Left ventricle myocardium inferior (tissue), 1 donor: ENCODE measurements at regions not wholly inside any gene's neighbourhood (a gene's known extent, or its start where the extent isn't known, plus 50 kb on each side); places are given as distances from the start of the nearest gene placed in this dataset.

Source experiments
- DNase-seq: peaks from one replicate; pipeline ENCODE4 v3.0.0-alpha.2; 2020
- H3K27ac ChIP-seq: fragments of 200-600 bp; replicated peaks from 2 replicates; pipeline ENCODE4 v1.8.0; 2021
- H3K27me3 ChIP-seq: fragments of 200-600 bp; 2 replicates; pipeline ENCODE4 v1.8.0; 2021; ENCODE audit warnings: low read depth
- H3K36me3 ChIP-seq: fragments of 200-600 bp; 2 replicates; pipeline ENCODE4 v1.8.0; 2021
- H3K4me1 ChIP-seq: fragments of 200-600 bp; 2 replicates; pipeline ENCODE4 v1.8.0; 2021
- H3K4me3 ChIP-seq: fragments of 200-600 bp; 2 replicates; pipeline ENCODE4 v1.8.0; 2021; ENCODE audit warnings: mild to moderate bottlenecking, moderate library complexity
- H3K9me3 ChIP-seq: fragments of 200-600 bp; replicated peaks from 2 replicates; pipeline ENCODE4 v1.8.0; 2021
- intact Hi-C: fragments of 100-400 bp; cut with micrococcal nuclease; formaldehyde crosslinking; loops from one replicate; pipeline ENCODE4 v1.11.0; 2022
- TF ChIP-seq, protein P1 (sequence below): fragments of 200-600 bp; IDR thresholded peaks from 2 replicates; pipeline ENCODE4 v1.8.0; 2021; ENCODE audit warnings: antibody characterized with exemption, mild to moderate bottlenecking, borderline replicate concordance
- donor health status: DM: no; HTN: yes; CAD: no; lungs with severe emphysema.

DNA sequence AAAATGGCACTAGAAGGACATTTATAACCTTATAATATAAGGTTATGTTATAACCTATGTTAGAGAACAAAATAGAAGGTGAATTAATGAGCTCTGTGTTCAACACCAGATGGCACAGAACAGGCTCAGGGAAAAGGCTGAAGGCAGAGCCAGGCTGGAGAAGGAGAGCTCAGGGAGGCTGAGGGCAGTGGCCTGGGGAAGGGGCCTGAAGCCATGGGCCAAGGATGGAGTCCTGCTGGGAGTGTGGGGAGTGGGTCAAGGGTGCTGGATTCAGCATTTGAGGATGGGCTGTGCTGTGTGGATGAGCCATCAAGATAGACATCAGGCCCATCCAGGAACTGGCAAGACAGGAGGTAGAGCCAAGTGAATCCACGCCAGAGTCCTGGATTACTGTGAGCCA lies 218.8 kb downstream of the ZNF248 start:
- intact Hi-C loops: no loop called here
- Histone ChIP-seq H3K36me3 (no peaks in the 10 kb centered on the region), H3K27me3 (peaks cover 7% of the 10 kb centered on the region), H3K9me3 (peaks cover 28% of the 10 kb centered on the region), H3K27ac (no peak overlapping the region), H3K4me3 (no peak overlapping the region), H3K4me1 (no peaks in the 10 kb centered on the region)
- TF ChIP-seq, protein P1, sequence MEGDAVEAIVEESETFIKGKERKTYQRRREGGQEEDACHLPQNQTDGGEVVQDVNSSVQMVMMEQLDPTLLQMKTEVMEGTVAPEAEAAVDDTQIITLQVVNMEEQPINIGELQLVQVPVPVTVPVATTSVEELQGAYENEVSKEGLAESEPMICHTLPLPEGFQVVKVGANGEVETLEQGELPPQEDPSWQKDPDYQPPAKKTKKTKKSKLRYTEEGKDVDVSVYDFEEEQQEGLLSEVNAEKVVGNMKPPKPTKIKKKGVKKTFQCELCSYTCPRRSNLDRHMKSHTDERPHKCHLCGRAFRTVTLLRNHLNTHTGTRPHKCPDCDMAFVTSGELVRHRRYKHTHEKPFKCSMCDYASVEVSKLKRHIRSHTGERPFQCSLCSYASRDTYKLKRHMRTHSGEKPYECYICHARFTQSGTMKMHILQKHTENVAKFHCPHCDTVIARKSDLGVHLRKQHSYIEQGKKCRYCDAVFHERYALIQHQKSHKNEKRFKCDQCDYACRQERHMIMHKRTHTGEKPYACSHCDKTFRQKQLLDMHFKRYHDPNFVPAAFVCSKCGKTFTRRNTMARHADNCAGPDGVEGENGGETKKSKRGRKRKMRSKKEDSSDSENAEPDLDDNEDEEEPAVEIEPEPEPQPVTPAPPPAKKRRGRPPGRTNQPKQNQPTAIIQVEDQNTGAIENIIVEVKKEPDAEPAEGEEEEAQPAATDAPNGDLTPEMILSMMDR: no peak
- DNase-seq: no peak

DNA sequence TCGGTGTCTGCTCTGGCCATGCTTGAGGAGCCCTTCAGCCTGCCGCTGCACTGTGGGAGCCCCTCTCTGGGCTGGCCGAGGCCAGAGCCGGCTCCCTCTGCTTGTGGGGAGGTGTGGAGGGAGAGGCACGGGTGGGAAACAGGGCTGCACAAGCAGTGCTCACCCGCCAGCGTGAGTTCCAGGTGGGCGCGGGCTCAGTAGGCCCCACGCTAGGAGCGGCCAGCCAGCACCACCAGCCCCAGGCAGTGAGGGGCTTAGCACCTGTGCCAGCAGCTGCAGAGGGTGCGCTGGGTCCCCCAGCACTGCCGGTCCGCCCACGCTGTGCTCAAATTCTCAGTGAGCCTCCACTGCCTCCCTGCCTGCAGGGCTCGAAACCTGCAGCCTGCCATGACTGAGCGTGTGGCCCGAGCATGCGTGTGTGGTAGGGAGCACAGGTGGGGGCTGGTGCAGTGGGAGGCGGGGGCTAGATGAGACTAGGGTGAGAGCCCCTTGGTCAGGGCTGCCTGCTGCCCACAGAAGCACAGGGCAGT lies 223.0 kb downstream of the ZNF248 start:
- DNase-seq: no peak

DNA sequence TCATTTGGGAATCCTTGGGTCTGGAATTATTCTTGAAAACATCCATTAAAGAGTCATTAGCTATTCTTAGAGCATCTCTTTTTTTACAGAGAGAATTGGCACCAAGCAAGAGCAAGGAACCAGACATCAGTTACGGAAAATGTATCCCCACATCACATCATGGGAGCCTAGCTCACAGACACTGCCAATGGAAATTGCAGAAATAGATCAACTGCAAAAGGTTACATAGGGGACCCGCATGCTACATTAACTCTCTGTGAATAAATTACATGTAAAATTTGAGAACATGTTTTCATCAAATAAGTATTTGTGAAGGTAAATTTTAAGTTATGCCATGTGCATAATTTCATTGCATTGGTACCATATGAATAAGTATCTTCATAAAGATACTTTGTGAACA lies 224.8 kb downstream of the ZNF248 start:
- H3K9me3 ChIP-seq: peaks cover 38% of the 10 kb centered on the region
- H3K36me3 ChIP-seq: no peaks in the 10 kb centered on the region
- intact Hi-C loops: no loop called here

More for the DNA sequence above, 223.0 kb downstream of the ZNF248 start:
- no peaks in the 10 kb centered on the region for H3K36me3 ChIP-seq
- intact Hi-C loops: no loop called here
- peaks cover 28% of the 10 kb centered on the region for H3K9me3 ChIP-seq
- peaks cover 7% of the 10 kb centered on the region for H3K27me3 ChIP-seq
- H3K4me1 ChIP-seq: no peaks in the 10 kb centered on the region
- H3K4me3 ChIP-seq: no peak overlapping the region
- TF ChIP-seq, protein P1: no peak
- no peak overlapping the region for H3K27ac ChIP-seq

DNA sequence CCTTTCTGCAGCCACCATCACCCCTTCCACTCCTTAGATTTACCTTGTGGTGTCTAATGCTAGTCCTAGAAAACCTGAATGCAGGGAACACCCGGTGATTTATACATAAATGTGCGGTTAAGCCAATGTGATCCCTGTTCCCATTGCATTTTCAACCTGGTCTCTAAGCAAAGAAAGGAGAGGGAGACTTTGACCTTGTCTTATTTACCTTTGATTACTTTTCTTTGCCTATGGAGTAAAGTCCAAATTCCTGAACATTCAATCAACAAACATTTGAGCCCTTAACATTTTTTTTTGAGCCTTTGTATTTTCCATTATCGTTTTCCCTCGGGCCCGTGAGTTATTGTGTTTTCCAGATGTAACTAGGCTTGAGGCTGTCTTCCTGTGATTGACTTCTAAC lies 233.9 kb downstream of the ZNF248 start:
- H3K4me1 ChIP-seq: no peaks in the 10 kb centered on the region
- TF ChIP-seq, protein P1: no peak
- H3K27me3 ChIP-seq: no peaks in the 10 kb centered on the region
- intact Hi-C loops: no loop called here
- H3K36me3 ChIP-seq: no peaks in the 10 kb centered on the region
- no peak for DNase-seq
- H3K4me3 ChIP-seq: no peak overlapping the region
- H3K9me3 ChIP-seq: peaks cover 23% of the 10 kb centered on the region
- no peak overlapping the region for H3K27ac ChIP-seq

More for the DNA sequence above, 224.8 kb downstream of the ZNF248 start:
- H3K4me3 ChIP-seq: no peak overlapping the region
- no peaks in the 10 kb centered on the region for H3K4me1 ChIP-seq
- TF ChIP-seq, protein P1: no peak
- no peak for DNase-seq
- peaks cover 7% of the 10 kb centered on the region for H3K27me3 ChIP-seq
- H3K27ac ChIP-seq: no peak overlapping the region

DNA sequence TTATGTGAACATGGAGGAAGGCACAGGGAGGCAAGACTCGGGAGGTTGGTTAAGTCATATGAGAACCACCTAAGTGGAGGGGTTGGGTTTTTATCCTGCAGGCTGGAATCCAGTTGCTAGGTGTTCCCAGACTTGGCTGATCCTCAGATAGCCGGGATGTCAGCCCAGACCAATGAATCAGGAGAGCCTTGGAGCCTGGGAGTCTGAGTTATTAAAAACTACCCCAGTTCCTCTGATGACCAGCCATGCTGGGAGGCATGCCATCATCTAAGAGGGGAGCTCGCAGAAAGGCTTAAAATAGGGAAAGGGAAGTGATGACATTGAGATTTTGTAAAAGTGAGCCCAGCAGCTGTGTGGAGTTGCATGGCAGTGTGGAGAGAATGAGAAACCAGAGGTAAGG lies 238.1 kb downstream of the ZNF248 start:
- TF ChIP-seq, protein P1: no peak
- intact Hi-C loops: no loop called here
- Histone ChIP-seq H3K36me3 (no peaks in the 10 kb centered on the region), H3K4me3 (no peak overlapping the region), H3K4me1 (no peaks in the 10 kb centered on the region), H3K9me3 (peaks cover 29% of the 10 kb centered on the region), H3K27me3 (no peaks in the 10 kb centered on the region), H3K27ac (no peak overlapping the region)
- DNase-seq: no peak
